ENCODE measurements at regions not wholly inside any gene's neighbourhood (a gene's known extent, or its start where the extent isn't known, plus 50 kb on each side); places are given as distances from the start of the nearest gene placed in this dataset.

GRCh38 chr11:112455791-112456190, 195.1 kb upstream of the PLET1 start:
- no peak for TF ChIP-seq CTCF (IDR thresholded peaks at IDR 0.05)
- H3K36me3 Mint-ChIP-seq (ENCODE audit: low read depth), result peaks cover 6% of the 10 kb centered on the region
- DNase-seq, result no peak
- H3K27me3 Mint-ChIP-seq (ENCODE audit: low read depth, poor library complexity), result no peaks in the 10 kb centered on the region
- H3K9me3 Mint-ChIP-seq, result peaks cover 18% of the 10 kb centered on the region
- no peak overlapping the region for H3K27ac Mint-ChIP-seq
- H3K4me1 Mint-ChIP-seq, result no peaks in the 10 kb centered on the region
- no peak overlapping the region for H3K4me3 Mint-ChIP-seq

- no peak overlapping the region for H3K4me3 Mint-ChIP-seq
- peaks cover 6% of the 10 kb centered on the region for H3K36me3 Mint-ChIP-seq (ENCODE audit: low read depth)
- H3K9me3 Mint-ChIP-seq, result peaks cover 29% of the 10 kb centered on the region
- H3K4me1 Mint-ChIP-seq, result no peaks in the 10 kb centered on the region
- DNase-seq, result no peak
- no peak for TF ChIP-seq CTCF (IDR thresholded peaks at IDR 0.05)
- H3K27ac Mint-ChIP-seq, result no peak overlapping the region
- H3K27me3 Mint-ChIP-seq (ENCODE audit: low read depth, poor library complexity), result no peaks in the 10 kb centered on the region
Measured at GRCh38 chr11:112457532-112457931, 196.9 kb upstream of the PLET1 start.

- TF ChIP-seq CTCF (IDR thresholded peaks at IDR 0.05), result no peak
- Mint-ChIP-seq H3K27ac (no peak overlapping the region), H3K36me3 (ENCODE audit: low read depth) (peaks cover 6% of the 10 kb centered on the region), H3K27me3 (ENCODE audit: low read depth, poor library complexity) (peaks cover 3% of the 10 kb centered on the region), H3K4me3 (no peak overlapping the region), H3K9me3 (peaks cover 29% of the 10 kb centered on the region), H3K4me1 (no peaks in the 10 kb centered on the region)
- no peak for DNase-seq
Measured at GRCh38 chr11:112459001-112459400, 198.3 kb upstream of the PLET1 start.

GRCh38 chr11:112460141-112460540, 199.5 kb upstream of the PLET1 start:
- no peak overlapping the region for H3K27ac Mint-ChIP-seq
- no peak overlapping the region for H3K4me3 Mint-ChIP-seq

GRCh38 chr11:112464949-112465348, 204.3 kb upstream of the PLET1 start:
- DNase-seq, result no peak
- Mint-ChIP-seq H3K4me3 (no peak overlapping the region), H3K9me3 (peaks cover 18% of the 10 kb centered on the region), H3K27me3 (ENCODE audit: low read depth, poor library complexity) (peaks cover 22% of the 10 kb centered on the region), H3K4me1 (peaks cover 13% of the 10 kb centered on the region), H3K27ac (peak overlapping the region; percentile 7), H3K36me3 (ENCODE audit: low read depth) (no peaks in the 10 kb centered on the region)
- TF ChIP-seq CTCF (IDR thresholded peaks at IDR 0.05), result no peak

More at GRCh38 chr11:112460141-112460540, 199.5 kb upstream of the PLET1 start:
- DNase-seq, result no peak
- no peak for TF ChIP-seq CTCF (IDR thresholded peaks at IDR 0.05)
- Mint-ChIP-seq H3K36me3 (ENCODE audit: low read depth) (peaks cover 6% of the 10 kb centered on the region), H3K27me3 (ENCODE audit: low read depth, poor library complexity) (peaks cover 7% of the 10 kb centered on the region), H3K4me1 (peaks cover 2% of the 10 kb centered on the region), H3K9me3 (peaks cover 29% of the 10 kb centered on the region)

GRCh38 chr11:112465433-112466024, 204.9 kb upstream of the PLET1 start:
- Mint-ChIP-seq H3K4me3 (no peak overlapping the region), H3K36me3 (ENCODE audit: low read depth) (no peaks in the 10 kb centered on the region), H3K9me3 (peaks cover 13% of the 10 kb centered on the region), H3K27me3 (ENCODE audit: low read depth, poor library complexity) (peaks cover 23% of the 10 kb centered on the region), H3K27ac (peak overlapping the region; percentile 7), H3K4me1 (peaks cover 13% of the 10 kb centered on the region)
- no peak for TF ChIP-seq CTCF (IDR thresholded peaks at IDR 0.05)
- no peak for DNase-seq

Data from nephron progenitor cell (in vitro differentiated cells).